Astrocyte of the spinal cord (primary cell): ENCODE measurements at regions not wholly inside any gene's neighbourhood (a gene's known extent, or its start where the extent isn't known, plus 50 kb on each side); places are given as distances from the start of the nearest gene placed in this dataset.

Experiments
- DNase-seq: peaks from one replicate; pipeline ENCODE4 v3.0.0; 2011; ENCODE audit warnings: low read depth, low spot score
- H3K4me3 ChIP-seq: 2 replicates; pipeline ENCODE4 v1.5.1; 2011; ENCODE audit warnings: low read depth, mild to moderate bottlenecking, low read length, moderate library complexity
- CTCF ChIP-seq: IDR thresholded peaks from 2 replicates; pipeline ENCODE4 v1.5.1; 2012; ENCODE audit warnings: low read depth, mild to moderate bottlenecking, low read length, inconsistent platforms
- in situ Hi-C: cut with HindIII; loops from 2 replicates; pipeline ENCODE4 v1.10.0; 2017; ENCODE audit warnings: low sequenced_read_pairs

GRCh38 chr2:150341982-150342680, 145.3 kb downstream of the RND3 start:
- TF ChIP-seq CTCF = no peak
- no peak overlapping the region for H3K4me3 ChIP-seq
- no peak for DNase-seq
- in situ Hi-C loops = no loop called here

DNA sequence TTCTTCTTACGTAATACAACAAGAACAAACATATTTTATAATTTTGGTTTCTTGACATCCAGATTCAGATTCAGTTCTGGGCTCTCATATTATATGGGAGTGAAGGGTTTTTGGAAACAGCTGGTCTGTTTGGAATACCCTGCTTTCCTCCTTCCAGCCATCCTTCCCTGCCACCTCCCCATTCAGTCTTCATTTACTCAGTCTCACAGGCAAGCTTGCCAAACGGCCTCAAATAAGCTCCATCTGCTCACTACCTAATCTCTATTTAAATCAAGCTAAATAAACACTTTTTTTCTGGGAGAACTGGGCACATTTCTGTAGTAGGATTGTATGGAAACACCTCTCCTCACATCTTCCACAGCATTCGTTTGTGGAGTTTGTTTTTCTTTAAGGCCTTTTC, 147.5 kb downstream of the RND3 start:
- DNase-seq = no peak
- no peak for TF ChIP-seq CTCF
- no peak overlapping the region for H3K4me3 ChIP-seq
- in situ Hi-C loops = no loop called here

DNA sequence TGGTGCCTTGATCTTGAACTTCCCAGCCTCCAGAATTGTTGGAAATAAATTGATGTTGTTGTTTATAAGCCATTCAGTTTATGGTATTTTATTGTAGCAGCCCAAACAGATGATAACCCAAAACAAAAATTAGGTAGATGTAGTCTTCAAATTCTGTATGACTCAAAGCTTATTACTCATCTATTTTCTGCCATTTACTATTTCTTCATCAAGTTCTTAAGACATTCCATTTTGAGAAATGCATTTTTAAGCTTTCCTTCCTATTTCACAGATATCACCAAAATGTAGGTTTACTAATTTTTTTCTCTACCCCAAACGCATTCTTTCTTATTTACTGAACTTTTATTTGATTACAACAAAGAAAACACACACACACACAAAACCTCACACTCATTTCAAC, 148.2 kb downstream of the RND3 start:
- H3K4me3 ChIP-seq = no peak overlapping the region
- no peak for DNase-seq
- in situ Hi-C loops = no loop called here
- TF ChIP-seq CTCF = no peak

DNA sequence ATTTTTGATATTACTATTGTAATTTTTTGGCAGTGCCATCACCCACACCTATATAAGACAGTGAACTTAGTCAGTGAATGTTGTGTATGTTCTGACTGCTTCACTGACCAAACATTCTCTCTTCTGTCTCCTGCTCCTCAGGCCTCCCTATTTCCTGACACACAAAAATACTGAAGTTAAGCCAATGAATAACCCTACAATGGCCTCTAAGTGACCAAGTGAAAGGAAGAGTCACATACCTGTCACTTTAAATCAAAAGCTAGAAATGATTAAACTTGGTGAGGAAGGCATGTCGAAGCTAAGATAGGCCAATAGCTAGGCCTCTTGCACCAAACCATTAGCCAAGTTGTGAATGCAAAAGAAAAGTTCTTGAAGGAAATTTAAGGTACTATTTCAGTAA, 151.9 kb downstream of the RND3 start:
- no peak for TF ChIP-seq CTCF
- DNase-seq = no peak
- in situ Hi-C loops = no loop called here
- H3K4me3 ChIP-seq = no peak overlapping the region

DNA sequence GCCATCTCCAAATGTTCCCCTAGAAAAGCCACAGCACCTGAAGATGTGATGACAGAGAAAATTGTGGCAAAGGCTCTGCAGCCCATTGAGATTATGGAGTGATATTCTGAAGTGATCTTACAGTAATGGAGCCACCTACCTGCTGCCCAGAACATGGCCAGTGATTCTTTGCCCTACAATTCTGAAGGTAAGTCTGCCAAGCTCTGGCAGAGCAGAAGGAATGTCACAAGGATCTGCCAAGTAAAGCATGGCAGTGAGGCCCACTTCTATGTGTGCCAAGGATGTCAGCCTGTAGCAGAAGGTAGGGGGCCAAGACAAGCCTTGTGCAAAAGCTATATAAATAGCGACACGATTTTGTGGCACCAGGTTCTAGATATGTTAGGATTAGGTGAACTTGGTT, 155.1 kb downstream of the RND3 start:
- no peak for DNase-seq
- no peak for TF ChIP-seq CTCF
- in situ Hi-C loops = no loop called here
- no peak overlapping the region for H3K4me3 ChIP-seq

DNA sequence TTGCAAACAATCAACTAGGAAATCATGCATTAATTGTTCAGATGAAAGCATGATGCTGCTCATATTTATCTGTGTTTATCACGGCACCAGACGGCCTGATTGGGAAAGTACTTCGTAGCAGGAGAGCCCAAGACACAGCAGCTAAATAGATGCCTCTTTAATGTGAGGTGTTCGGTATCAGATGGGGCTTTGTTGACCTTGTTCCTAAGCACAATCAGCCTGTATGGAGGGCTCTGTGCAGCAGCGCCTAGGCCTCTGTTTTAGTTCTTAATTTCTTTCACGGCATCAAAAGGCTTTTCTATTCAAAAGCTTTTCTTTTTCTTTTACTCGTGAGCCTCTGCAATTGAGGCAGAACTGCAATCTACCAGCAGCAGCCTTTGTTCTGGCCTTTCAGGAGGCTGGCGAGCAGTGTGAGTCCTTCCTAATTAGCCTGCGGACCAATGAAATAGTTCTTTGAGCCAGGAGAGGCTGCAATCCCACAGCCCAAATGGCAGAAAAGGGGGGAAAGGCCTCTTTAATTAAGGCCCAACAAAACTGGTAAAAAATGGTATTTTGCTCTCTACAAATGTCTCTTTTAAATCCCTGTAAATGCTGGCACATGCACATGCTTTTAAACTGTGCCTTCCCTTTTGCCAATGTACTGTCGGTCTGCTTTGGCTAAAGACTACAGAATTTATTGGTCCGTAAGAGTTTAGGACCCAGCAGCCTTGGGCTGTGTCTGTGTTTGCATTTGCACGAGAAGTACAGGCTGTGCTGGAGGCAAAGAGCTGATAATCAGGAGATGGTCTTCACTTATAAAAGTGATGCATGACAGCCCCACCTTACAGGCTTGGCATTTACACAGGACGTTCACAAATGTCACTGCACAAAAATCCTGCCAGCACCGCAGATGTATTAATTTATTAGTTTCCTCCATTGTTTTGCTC, 159.6 kb downstream of the RND3 start:
- DNase-seq = no peak
- no peak overlapping the region for H3K4me3 ChIP-seq
- in situ Hi-C loops = no loop called here
- TF ChIP-seq CTCF = no peak
